ENCODE measurements at regions not wholly inside any gene's neighbourhood (a gene's known extent, or its start where the extent isn't known, plus 50 kb on each side); places are given as distances from the start of the nearest gene placed in this dataset.

DNA sequence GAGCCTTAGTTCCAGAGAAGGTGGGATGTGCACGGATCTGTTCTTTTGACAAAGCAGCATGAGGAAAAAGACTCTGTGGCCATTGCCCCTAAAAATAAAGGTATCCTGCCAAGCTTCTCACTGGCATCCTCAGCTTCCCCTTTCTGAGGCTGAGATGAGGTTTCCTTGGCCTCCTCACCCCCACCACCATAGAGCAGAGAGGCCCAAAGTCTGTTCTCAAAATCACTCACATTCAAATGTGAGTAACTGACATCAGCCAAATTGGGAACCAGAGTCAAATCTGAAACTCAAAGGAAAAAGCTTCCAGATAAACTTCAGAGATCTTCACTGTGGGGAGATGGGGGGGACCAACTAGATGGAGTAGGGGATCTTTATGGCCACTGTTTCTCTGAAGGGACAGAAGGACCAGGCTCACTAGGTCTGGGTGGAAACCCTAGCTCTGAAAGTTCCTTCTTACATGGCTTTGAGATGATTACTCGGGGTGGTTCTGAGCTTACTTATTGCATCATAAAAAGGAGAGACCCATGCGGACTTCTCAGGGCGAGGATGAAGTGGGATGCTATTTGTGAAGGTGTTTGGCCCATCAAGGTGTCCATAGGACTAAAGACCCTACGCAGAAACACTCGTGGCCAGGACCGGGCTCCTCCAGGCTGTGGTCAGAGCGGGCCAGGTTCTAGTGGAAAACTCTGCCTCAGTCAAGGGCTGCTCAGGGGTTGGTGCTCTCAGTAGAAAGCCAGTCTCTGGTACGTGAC, 61.5 kb upstream of the MEF2A start:
- peaks cover 3% of the 10 kb centered on the region for H3K79me2 ChIP-seq (ENCODE audit: control insufficient read depth, insufficient read depth, low read length)
- SMC1A ChIA-PET (ENCODE audit: uncharacterized antibody, unreplicated experiment), result interaction anchor here (0.8 to 4.9 kb wide), 19 partner anchors 8 to 230 kb away, joined by 3 to 92 read pairs (median 5); no protein-coding TSS in a partner anchor
- no peaks in the 10 kb centered on the region for H3K27me3 ChIP-seq (replicated peaks in 1 of 2; ENCODE audit: control insufficient read depth in 2 of 2, insufficient read depth in 2 of 2, low read length in 1 of 2)
- H2AFZ ChIP-seq (ENCODE audit: control insufficient read depth, low read depth, low read length), result peak overlapping the region; percentile 43; the same call in 1 of the 2 replicates
- peak; percentile 61 for ATAC-seq
- no peak for DNase-seq (ENCODE audit: low read depth, low spot score)
- no peaks in the 10 kb centered on the region for H3K36me3 ChIP-seq (ENCODE audit: control insufficient read depth in 2 of 2, insufficient read depth in 2 of 2, low read length in 1 of 2)
- no TSS peak for BruUV-seq (replicated peaks)
- peak overlapping the region; percentile 82 for H3K4me2 ChIP-seq (ENCODE audit: control insufficient read depth, insufficient read depth)
- RAD21 ChIA-PET (ENCODE audit: unreplicated experiment), result interaction anchor here (0.6 to 4.8 kb wide), 10 partner anchors 8 to 231 kb away, joined by 3 to 84 read pairs (median 6); partner anchors contain the start of gene MEF2A
- POLR2A ChIA-PET, result interaction anchor here (1.0 to 3.8 kb wide), 4 partner anchors 8 to 63 kb away, joined by 3 to 48 read pairs (median 8); no protein-coding TSS in a partner anchor
- WGBS (ENCODE audit: insufficient coverage, insufficient replicate concordance, low lambda C conversion rate, missing lambda C conversion rate), result 3% methylated on average over 9 of the region's 9 CpGs
- in situ Hi-C loops (cut with MboI), result loop anchor here (25.0 kb wide), 1 partner anchor 1433 kb away; no protein-coding TSS in a partner anchor
- H3K4me3 ChIP-seq, result peak overlapping the region; percentile 33; the same call in 1 of the 2 replicates
- CTCF ChIA-PET, result interaction anchor here (0.9 to 3.8 kb wide), 9 partner anchors 8 to 223 kb away, joined by 3 to 38 read pairs (median 3); no protein-coding TSS in a partner anchor
- peaks cover 4% of the 10 kb centered on the region; the same call in 2 of the 3 replicates for H3K9me3 ChIP-seq (replicated peaks; ENCODE audit: control insufficient read depth, insufficient read depth, low read length)
- peak overlapping the region; percentile 78 for H3K9ac ChIP-seq (ENCODE audit: control insufficient read depth, insufficient read depth, low read length)
- H3K4me1 ChIP-seq (ENCODE audit: control insufficient read depth, insufficient read depth, low read length), result peaks cover 73% of the 10 kb centered on the region
- FAIRE-seq, result no peak
- intact Hi-C loops (cut with micrococcal nuclease; ENCODE audit: unreplicated experiment), result loop anchor here (1.0 to 5.0 kb wide), 4 partner anchors 8 to 232 kb away; no protein-coding TSS in a partner anchor
- H4K20me1 ChIP-seq (ENCODE audit: control insufficient read depth, insufficient read depth), result no peaks in the 10 kb centered on the region
- H3K27ac ChIP-seq (ENCODE audit: control insufficient read depth, insufficient read depth), result peak overlapping the region; percentile 95
- TF ChIP-seq EP300 (IDR thresholded peaks at IDR 0.05; ENCODE audit: borderline replicate concordance in 1 of 2, control insufficient read depth in 1 of 2, low read depth in 2 of 2, low read length in 2 of 2) (peak; percentile 36 to 55; a peak in 2 of 4 replicates), HCFC1 (IDR thresholded peaks at IDR 0.05; ENCODE audit: low read length) (no peak), IKZF1 (conservative IDR thresholded peaks at IDR 0.05) (peak; percentile 80), GATAD2B (conservative IDR thresholded peaks at IDR 0.05; ENCODE audit: low read depth) (no peak), SPI1 (IDR thresholded peaks at IDR 0.05; ENCODE audit: borderline replicate concordance, insufficient read depth, low read depth, low read length) (peak; percentile 63; the same call in 1 of the 2 replicates), STAT3 (IDR thresholded peaks at IDR 0.05; ENCODE audit: low read depth, low read length) (no peak), TCF3 (IDR thresholded peaks at IDR 0.05; ENCODE audit: borderline replicate concordance, insufficient read depth, low read depth, low read length) (no peak), MEF2B (IDR thresholded peaks at IDR 0.05; ENCODE audit: partially characterized antibody, poor library complexity, severe bottlenecking) (peak; percentile 47), ETV6 (conservative IDR thresholded peaks at IDR 0.05 in 1 of 2, IDR thresholded peaks at IDR 0.05 in 1 of 2; ENCODE audit: borderline replicate concordance in 1 of 2, low read depth in 1 of 2) (peak in 1 of 2 experiments; percentile 69; a peak in 2 of 4 replicates), KAT2A (conservative IDR thresholded peaks at IDR 0.05; ENCODE audit: control insufficient read depth, low read depth, low read length) (no peak), CHD2 (IDR thresholded peaks at IDR 0.05; ENCODE audit: borderline replicate concordance, low read depth, low read length) (no peak), ZNF24 (IDR thresholded peaks at IDR 0.05) (no peak), CBX3 (IDR thresholded peaks at IDR 0.05; ENCODE audit: borderline replicate concordance, low read depth) (no peak), SIN3A (IDR thresholded peaks at IDR 0.05; ENCODE audit: low read depth, low read length) (no peak), TCF12 (IDR thresholded peaks at IDR 0.05; ENCODE audit: low read depth, low read length) (no peak), EED (IDR thresholded peaks at IDR 0.05; ENCODE audit: low read depth) (peak; percentile 90)
- TF ChIP-seq, protein P1, sequence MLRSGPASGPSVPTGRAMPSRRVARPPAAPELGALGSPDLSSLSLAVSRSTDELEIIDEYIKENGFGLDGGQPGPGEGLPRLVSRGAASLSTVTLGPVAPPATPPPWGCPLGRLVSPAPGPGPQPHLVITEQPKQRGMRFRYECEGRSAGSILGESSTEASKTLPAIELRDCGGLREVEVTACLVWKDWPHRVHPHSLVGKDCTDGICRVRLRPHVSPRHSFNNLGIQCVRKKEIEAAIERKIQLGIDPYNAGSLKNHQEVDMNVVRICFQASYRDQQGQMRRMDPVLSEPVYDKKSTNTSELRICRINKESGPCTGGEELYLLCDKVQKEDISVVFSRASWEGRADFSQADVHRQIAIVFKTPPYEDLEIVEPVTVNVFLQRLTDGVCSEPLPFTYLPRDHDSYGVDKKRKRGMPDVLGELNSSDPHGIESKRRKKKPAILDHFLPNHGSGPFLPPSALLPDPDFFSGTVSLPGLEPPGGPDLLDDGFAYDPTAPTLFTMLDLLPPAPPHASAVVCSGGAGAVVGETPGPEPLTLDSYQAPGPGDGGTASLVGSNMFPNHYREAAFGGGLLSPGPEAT (IDR thresholded peaks at IDR 0.05; ENCODE audit: low read depth), result peak; percentile 52; the same call in 1 of the 2 replicates
- TF ChIP-seq, protein P2, sequence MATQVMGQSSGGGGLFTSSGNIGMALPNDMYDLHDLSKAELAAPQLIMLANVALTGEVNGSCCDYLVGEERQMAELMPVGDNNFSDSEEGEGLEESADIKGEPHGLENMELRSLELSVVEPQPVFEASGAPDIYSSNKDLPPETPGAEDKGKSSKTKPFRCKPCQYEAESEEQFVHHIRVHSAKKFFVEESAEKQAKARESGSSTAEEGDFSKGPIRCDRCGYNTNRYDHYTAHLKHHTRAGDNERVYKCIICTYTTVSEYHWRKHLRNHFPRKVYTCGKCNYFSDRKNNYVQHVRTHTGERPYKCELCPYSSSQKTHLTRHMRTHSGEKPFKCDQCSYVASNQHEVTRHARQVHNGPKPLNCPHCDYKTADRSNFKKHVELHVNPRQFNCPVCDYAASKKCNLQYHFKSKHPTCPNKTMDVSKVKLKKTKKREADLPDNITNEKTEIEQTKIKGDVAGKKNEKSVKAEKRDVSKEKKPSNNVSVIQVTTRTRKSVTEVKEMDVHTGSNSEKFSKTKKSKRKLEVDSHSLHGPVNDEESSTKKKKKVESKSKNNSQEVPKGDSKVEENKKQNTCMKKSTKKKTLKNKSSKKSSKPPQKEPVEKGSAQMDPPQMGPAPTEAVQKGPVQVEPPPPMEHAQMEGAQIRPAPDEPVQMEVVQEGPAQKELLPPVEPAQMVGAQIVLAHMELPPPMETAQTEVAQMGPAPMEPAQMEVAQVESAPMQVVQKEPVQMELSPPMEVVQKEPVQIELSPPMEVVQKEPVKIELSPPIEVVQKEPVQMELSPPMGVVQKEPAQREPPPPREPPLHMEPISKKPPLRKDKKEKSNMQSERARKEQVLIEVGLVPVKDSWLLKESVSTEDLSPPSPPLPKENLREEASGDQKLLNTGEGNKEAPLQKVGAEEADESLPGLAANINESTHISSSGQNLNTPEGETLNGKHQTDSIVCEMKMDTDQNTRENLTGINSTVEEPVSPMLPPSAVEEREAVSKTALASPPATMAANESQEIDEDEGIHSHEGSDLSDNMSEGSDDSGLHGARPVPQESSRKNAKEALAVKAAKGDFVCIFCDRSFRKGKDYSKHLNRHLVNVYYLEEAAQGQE (IDR thresholded peaks at IDR 0.05; ENCODE audit: low read depth, low read length), result no peak
